ENCODE measurements at regions not wholly inside any gene's neighbourhood (a gene's known extent, or its start where the extent isn't known, plus 50 kb on each side); places are given as distances from the start of the nearest gene placed in this dataset.
A peak's percentile ranks its signal among the peaks of the same experiment; 100 is the strongest.
"Not testable (repeated sequence)": the region's sequence is repeated elsewhere in the genome, so short reads cannot be mapped to it uniquely, and the experiment has no call there.

GRCh38 chr12:27873010-27873409 lies 93.0 kb upstream of the MANSC4 start:
- ATAC-seq (replicated peaks) = no peak
- H3K9me3 Mint-ChIP-seq = peaks cover 4 to 8% of the 10 kb centered on the region in 2 donors
- DNase-seq = no peak
- H3K4me1 Mint-ChIP-seq = no peaks in the 10 kb centered on the region
- no peaks in the 10 kb centered on the region for H3K36me3 Mint-ChIP-seq
- no peak overlapping the region for H3K4me3 Mint-ChIP-seq
- peaks cover 3 to 7% of the 10 kb centered on the region in 2 donors for H3K27me3 Mint-ChIP-seq
- no peak overlapping the region for H3K27ac Mint-ChIP-seq

GRCh38 chr12:27871946-27872345 lies 91.9 kb upstream of the MANSC4 start:
- Mint-ChIP-seq H3K27ac (no peak overlapping the region), H3K4me3 (no peak overlapping the region), H3K4me1 (no peaks in the 10 kb centered on the region), H3K9me3 (peaks cover 4 to 8% of the 10 kb centered on the region in 2 donors), H3K36me3 (no peaks in the 10 kb centered on the region), H3K27me3 (peaks cover 0 to 4% of the 10 kb centered on the region in 2 donors)
- DNase-seq (no peak), ATAC-seq (replicated peaks) (no peak)

GRCh38 chr12:27870939-27871338 lies 90.9 kb upstream of the MANSC4 start:
- no peak for DNase-seq
- no peak for ATAC-seq (replicated peaks)
- peaks cover 4 to 8% of the 10 kb centered on the region in 2 donors for H3K9me3 Mint-ChIP-seq
- no peaks in the 10 kb centered on the region for H3K36me3 Mint-ChIP-seq
- no peak overlapping the region for H3K4me3 Mint-ChIP-seq
- no peaks in the 10 kb centered on the region for H3K4me1 Mint-ChIP-seq
- peaks cover 0 to 4% of the 10 kb centered on the region in 2 donors for H3K27me3 Mint-ChIP-seq
- no peak overlapping the region for H3K27ac Mint-ChIP-seq

DNA sequence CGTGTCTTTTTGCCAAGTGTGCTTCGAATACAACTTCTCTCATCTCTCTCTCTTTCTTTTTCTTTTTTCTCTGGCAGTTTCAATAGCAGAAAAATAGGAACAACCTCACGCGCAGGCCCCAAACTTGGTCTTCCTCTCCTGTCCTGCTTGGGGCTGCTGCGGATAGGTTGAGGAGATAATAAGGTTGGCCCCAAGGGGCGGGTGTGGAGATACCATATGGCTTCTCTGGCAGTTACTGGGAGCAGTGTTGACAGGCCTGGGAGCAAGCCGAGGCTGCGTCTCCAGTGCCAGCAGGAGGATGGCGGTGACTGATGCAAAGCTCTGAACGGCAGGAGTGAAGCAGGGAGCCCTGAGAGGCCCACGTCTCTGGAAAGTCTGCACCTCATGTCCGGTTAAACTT lies 89.5 kb upstream of the MANSC4 start:
- no peak for ATAC-seq (replicated peaks)
- H3K36me3 Mint-ChIP-seq = no peaks in the 10 kb centered on the region
- no peak overlapping the region for H3K27ac Mint-ChIP-seq
- no peak overlapping the region for H3K4me3 Mint-ChIP-seq
- no peaks in the 10 kb centered on the region for H3K4me1 Mint-ChIP-seq
- DNase-seq = no peak
- peaks cover 0 to under 1% of the 10 kb centered on the region in 2 donors for H3K9me3 Mint-ChIP-seq
- peaks cover 0 to 7% of the 10 kb centered on the region in 2 donors for H3K27me3 Mint-ChIP-seq

DNA sequence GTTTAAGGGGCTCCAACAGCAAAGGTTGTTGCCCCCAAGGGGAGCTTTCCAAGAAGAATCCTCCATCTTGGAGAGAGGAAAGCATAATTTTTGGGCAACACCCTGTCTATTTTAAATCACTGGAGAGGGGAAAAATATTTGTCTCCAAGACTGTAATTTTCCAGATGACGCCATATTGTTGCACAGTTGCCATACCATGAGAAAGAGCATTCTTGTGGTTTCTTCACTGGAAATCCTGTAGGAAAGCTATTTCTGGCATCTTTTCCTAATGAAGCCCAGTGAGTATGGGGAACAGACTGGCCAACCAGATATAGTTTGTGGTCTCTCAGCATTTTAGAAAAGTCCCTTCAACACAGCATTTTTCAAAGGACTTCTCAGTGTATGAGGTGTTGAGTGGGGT lies 88.1 kb upstream of the MANSC4 start:
- Mint-ChIP-seq H3K27ac (no peak overlapping the region), H3K9me3 (no peaks in the 10 kb centered on the region), H3K36me3 (no peaks in the 10 kb centered on the region), H3K4me1 (no peaks in the 10 kb centered on the region), H3K4me3 (no peak overlapping the region), H3K27me3 (peaks cover 0 to 7% of the 10 kb centered on the region in 2 donors)
- DNase-seq (no peak), ATAC-seq (replicated peaks) (no peak)

DNA sequence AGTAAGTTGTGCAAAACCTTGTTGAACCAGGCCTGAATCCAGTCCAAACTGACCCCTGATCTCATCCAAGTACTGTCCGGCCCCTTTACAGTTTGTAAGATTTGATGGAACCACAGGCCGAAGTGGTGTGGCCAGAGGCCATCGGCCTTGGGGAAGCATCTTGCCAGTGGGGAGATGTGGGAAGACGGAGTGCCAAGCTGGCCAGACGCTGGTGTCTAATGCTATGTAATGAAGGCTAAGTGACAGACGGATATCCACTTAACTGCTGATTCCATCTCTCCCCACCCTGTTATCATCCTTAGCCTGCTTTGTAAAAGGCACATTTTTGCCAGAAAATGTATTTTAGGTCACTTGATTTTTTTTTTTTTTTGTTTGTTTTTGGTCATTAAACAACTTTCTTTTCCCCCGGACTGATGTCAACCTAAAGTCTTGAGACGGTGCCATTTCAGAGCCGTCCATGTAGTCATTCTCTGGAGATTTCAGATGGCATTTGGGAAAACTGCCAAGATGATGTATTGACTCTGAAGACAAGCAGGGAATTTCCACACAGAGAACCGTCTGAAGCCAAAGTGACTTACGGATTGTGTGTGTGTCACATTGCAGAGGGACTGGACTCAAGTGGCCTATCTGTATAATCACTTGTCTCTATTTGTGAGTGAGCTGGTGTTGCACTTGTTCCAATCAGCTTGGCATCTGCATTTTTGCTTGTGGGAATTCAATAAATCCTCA lies 86.5 kb upstream of the MANSC4 start:
- ATAC-seq (replicated peaks) (no peak), DNase-seq (no peak)
- Mint-ChIP-seq H3K27me3 (peaks cover 0 to 7% of the 10 kb centered on the region in 2 donors), H3K4me1 (no peaks in the 10 kb centered on the region), H3K4me3 (no peak overlapping the region), H3K36me3 (no peaks in the 10 kb centered on the region), H3K9me3 (no peaks in the 10 kb centered on the region), H3K27ac (no peak overlapping the region)

GRCh38 chr12:27865421-27865820 lies 85.4 kb upstream of the MANSC4 start:
- Mint-ChIP-seq H3K36me3 (no peaks in the 10 kb centered on the region), H3K27me3 (peaks cover 2 to 4% of the 10 kb centered on the region in 2 donors), H3K27ac (no peak overlapping the region), H3K9me3 (no peaks in the 10 kb centered on the region), H3K4me1 (no peaks in the 10 kb centered on the region), H3K4me3 (no peak overlapping the region)
- ATAC-seq (replicated peaks) (no peak), DNase-seq (no peak)

- no peak for ATAC-seq (replicated peaks)
- no peaks in the 10 kb centered on the region for H3K4me1 Mint-ChIP-seq
- no peaks in the 10 kb centered on the region for H3K36me3 Mint-ChIP-seq
- no peak overlapping the region for H3K4me3 Mint-ChIP-seq
- H3K27me3 Mint-ChIP-seq = peaks cover 7 to 9% of the 10 kb centered on the region in 2 donors
- H3K27ac Mint-ChIP-seq = no peak overlapping the region
- no peaks in the 10 kb centered on the region for H3K9me3 Mint-ChIP-seq
- DNase-seq = no peak
Measured at GRCh38 chr12:27864521-27864920, 84.5 kb upstream of the MANSC4 start.

- Mint-ChIP-seq H3K9me3 (no peaks in the 10 kb centered on the region), H3K4me3 (no peak overlapping the region), H3K36me3 (no peaks in the 10 kb centered on the region), H3K27me3 (peaks cover 7 to 9% of the 10 kb centered on the region in 2 donors), H3K27ac (no peak overlapping the region), H3K4me1 (no peaks in the 10 kb centered on the region)
- DNase-seq (no peak), ATAC-seq (replicated peaks) (no peak)
Measured at GRCh38 chr12:27863839-27864238, 83.8 kb upstream of the MANSC4 start.

GRCh38 chr12:27861428-27862167 lies 81.6 kb upstream of the MANSC4 start:
- DNase-seq (no peak), ATAC-seq (replicated peaks) (peak; percentile 38 to 53)
- H3K9me3 Mint-ChIP-seq = peaks cover 0 to 3% of the 10 kb centered on the region in 2 donors
- no peak overlapping the region for H3K27ac Mint-ChIP-seq
- H3K4me3 Mint-ChIP-seq = no peak overlapping the region
- H3K36me3 Mint-ChIP-seq = no peaks in the 10 kb centered on the region
- no peaks in the 10 kb centered on the region for H3K4me1 Mint-ChIP-seq
- peaks cover 7 to 17% of the 10 kb centered on the region in 2 donors for H3K27me3 Mint-ChIP-seq

DNA sequence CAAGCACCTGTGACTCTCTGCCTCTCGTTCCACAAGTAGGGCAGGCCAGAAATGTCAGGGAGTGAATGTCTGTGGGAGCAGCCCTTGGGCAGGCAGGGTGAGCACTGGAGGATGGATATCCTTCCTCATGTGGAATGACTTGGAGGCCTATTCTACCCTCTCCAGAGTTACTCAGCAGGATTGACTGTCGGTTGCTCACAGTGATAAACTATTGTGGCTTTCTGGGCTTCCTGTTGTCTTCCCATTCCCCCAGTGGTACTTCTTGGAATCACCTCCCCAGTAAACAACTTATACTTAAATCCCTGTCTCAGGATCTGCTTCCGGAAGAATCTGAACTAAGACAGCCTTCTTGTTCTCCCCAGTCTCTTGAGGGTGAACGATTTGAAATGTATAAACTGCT lies 79.6 kb upstream of the MANSC4 start:
- ATAC-seq (replicated peaks) = no peak
- no peaks in the 10 kb centered on the region for H3K4me1 Mint-ChIP-seq
- no peaks in the 10 kb centered on the region for H3K36me3 Mint-ChIP-seq
- peaks cover 3 to 21% of the 10 kb centered on the region in 2 donors for H3K27me3 Mint-ChIP-seq
- no peak overlapping the region for H3K27ac Mint-ChIP-seq
- DNase-seq = no peak
- no peak overlapping the region for H3K4me3 Mint-ChIP-seq
- H3K9me3 Mint-ChIP-seq = peaks cover 0 to 3% of the 10 kb centered on the region in 2 donors

DNA sequence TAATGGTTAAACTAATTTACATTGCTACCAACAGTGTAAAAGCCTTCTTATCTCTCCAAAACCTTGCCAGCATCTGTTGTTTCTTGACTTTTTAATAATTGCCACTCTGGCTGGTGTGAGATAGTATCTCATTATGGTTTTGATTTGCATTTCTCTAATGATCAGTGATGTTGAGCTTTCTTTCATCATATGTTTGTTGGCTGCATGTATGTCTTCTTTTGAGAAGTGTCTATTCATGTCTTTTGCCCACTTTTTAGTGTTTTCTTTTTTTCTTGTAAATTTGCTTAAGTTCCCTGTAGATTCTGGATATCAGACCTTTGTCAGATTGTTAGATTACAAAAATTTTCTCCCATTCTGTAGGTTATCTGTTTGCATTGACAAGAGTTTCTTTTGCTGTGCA lies 77.0 kb upstream of the MANSC4 start:
- H3K27ac Mint-ChIP-seq; H3K4me1 Mint-ChIP-seq; H3K36me3 Mint-ChIP-seq; H3K4me3 Mint-ChIP-seq; DNase-seq; H3K9me3 Mint-ChIP-seq; ATAC-seq (replicated peaks): not testable (repeated sequence)
- peaks cover 6 to 21% of the 10 kb centered on the region in 2 donors for H3K27me3 Mint-ChIP-seq

DNA sequence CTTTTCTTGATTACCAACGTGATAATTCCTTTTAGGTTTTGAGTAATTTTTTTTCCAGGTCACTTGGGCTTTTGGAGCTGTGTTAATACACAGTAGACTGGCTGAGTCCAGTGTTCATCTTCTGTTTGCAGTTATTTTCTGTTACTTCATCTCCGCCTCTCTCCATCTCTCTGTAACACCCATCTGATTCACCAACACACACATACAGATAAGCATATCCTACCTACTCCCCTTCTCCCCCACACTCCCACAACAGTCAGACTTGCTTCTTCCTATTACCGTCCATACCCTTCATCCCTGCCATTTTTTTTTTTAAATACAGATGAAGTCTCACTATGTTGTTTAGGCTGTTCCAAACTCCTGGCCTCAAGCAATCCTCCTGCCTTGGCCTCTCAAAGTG lies 72.7 kb upstream of the MANSC4 start:
- peaks cover 14 to 15% of the 10 kb centered on the region in 2 donors for H3K27me3 Mint-ChIP-seq
- DNase-seq (no peak), ATAC-seq (replicated peaks) (no peak)
- peaks cover 9 to 13% of the 10 kb centered on the region in 2 donors for H3K9me3 Mint-ChIP-seq
- no peak overlapping the region for H3K4me3 Mint-ChIP-seq
- peaks cover 0 to 3% of the 10 kb centered on the region in 2 donors for H3K36me3 Mint-ChIP-seq
- H3K4me1 Mint-ChIP-seq = no peaks in the 10 kb centered on the region
- H3K27ac Mint-ChIP-seq = no peak overlapping the region

Data from stimulated activated naive B cell treated with anti-CD40 and anti-IgM and Interleukin-4, amounts not matched to agents 10 μg/mL and 1 μg/mL and 100 μg/mL, for 72 hours (primary cell).